H1 (cell line): ENCODE measurements at regions not wholly inside any gene's neighbourhood (a gene's known extent, or its start where the extent isn't known, plus 50 kb on each side); places are given as distances from the start of the nearest gene placed in this dataset.

Experiments used
- RAD21 ChIP-seq, 2 experiments: IDR thresholded peaks in 1 of 2; conservative IDR thresholded peaks in 1 of 2; 2 replicates each; pipeline ENCODE4 v1.6.1; 2011; ENCODE audit warnings: low read depth in 2 of 2, low read length in 2 of 2, improper control_type of control experiment in 1 of 2, inconsistent platforms in 1 of 2, mild to moderate bottlenecking in 1 of 2, moderate library complexity in 1 of 2
- SRF ChIP-seq: IDR thresholded peaks from 2 replicates; pipeline ENCODE4 v1.6.1; 2011; ENCODE audit warnings: mild to moderate bottlenecking, low read depth, low read length, moderate library complexity

DNA sequence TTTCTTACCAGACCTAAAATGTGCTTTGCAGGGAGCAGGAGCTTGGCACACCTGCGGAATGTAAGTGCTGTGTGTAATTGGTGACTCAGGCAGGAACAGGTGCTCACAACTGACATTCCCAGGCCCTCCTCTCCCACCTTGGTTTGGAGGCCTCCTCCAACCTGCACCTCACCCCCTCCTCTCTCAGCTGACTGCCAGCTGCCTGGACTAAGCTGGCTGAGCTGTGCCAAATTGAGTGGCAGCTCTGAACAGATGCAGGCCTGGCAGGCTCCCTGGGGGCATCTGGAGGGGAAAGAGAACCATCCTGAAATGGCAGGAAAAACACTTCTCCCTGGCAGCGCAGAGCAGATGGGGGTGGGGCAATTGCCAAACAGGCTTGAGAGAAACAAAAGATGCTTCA is 91.7 kb upstream of the PGBD5 start (continued):
- TF ChIP-seq RAD21 (IDR thresholded peaks at IDR 0.05 in 1 of 2, conservative IDR thresholded peaks at IDR 0.05 in 1 of 2; ENCODE audit: low read depth in 2 of 2, low read length in 2 of 2) (no peak), SRF (no peak)
- TF ChIP-seq, all 59 proteins: peak for 0
